WTC11 (cell line): ENCODE measurements at regions not wholly inside any gene's neighbourhood (a gene's known extent, or its start where the extent isn't known, plus 50 kb on each side); places are given as distances from the start of the nearest gene placed in this dataset.

Source experiments
- ATF1 ChIP-seq: sonication (generic); formaldehyde crosslinking; IDR thresholded peaks from 2 replicates; pipeline ENCODE4 v1.8.1; 2023; ENCODE audit warnings: mild to moderate bottlenecking, moderate library complexity, missing genetic modification reagents
- FOXK1 ChIP-seq: sonication (generic); formaldehyde crosslinking; IDR thresholded peaks from 2 replicates; pipeline ENCODE4 v1.8.0; 2022; ENCODE audit warnings: mild to moderate bottlenecking, moderate library complexity, missing genetic modification reagents
- HMGA2 ChIP-seq: fragments of 250-450 bp; sonication (Bioruptor Pico); IDR thresholded peaks from 2 replicates; pipeline ENCODE4 v1.4.0; 2021; ENCODE audit warnings: mild to moderate bottlenecking, moderate library complexity
- IRF1 ChIP-seq: sonication (generic); formaldehyde crosslinking; IDR thresholded peaks from 2 replicates; pipeline ENCODE4 v1.8.0; 2023; ENCODE audit warnings: missing genetic modification reagents
- JUN ChIP-seq: sonication (generic); formaldehyde crosslinking; IDR thresholded peaks from 2 replicates; pipeline ENCODE4 v1.8.0; 2023; ENCODE audit warnings: mild to moderate bottlenecking, missing genetic modification reagents
- MLX ChIP-seq: sonication (generic); formaldehyde crosslinking; IDR thresholded peaks from 2 replicates; pipeline ENCODE4 v1.8.1; 2023; ENCODE audit warnings: mild to moderate bottlenecking, missing genetic modification reagents, moderate library complexity
- NR2C2 ChIP-seq: sonication (generic); formaldehyde crosslinking; IDR thresholded peaks from 2 replicates; pipeline ENCODE4 v1.8.0; 2022; ENCODE audit warnings: mild to moderate bottlenecking, missing genetic modification reagents
- RELA ChIP-seq: sonication (generic); formaldehyde crosslinking; IDR thresholded peaks from 2 replicates; pipeline ENCODE4 v1.8.1; 2022; ENCODE audit warnings: missing genetic modification reagents, mild to moderate bottlenecking, borderline replicate concordance
- SMAD4 ChIP-seq: sonication (generic); formaldehyde crosslinking; IDR thresholded peaks from 2 replicates; pipeline ENCODE4 v1.8.0; 2022; ENCODE audit warnings: mild to moderate bottlenecking, missing genetic modification reagents
- SP1 ChIP-seq: sonication (generic); formaldehyde crosslinking; conservative IDR thresholded peaks from 2 replicates; pipeline ENCODE4 v1.8.1; 2022; ENCODE audit warnings: missing genetic modification reagents
- TEAD4 ChIP-seq: sonication (generic); formaldehyde crosslinking; IDR thresholded peaks from 2 replicates; pipeline ENCODE4 v1.8.0; 2022; ENCODE audit warnings: mild to moderate bottlenecking, missing genetic modification reagents
- TF ChIP-seq, protein P1 (sequence below): fragments of 200-600 bp; IDR thresholded peaks from 2 replicates; pipeline ENCODE4 v1.8.0; 2022; ENCODE audit warnings: antibody characterized with exemption
- TF ChIP-seq, protein P2 (sequence below): sonication (generic); formaldehyde crosslinking; IDR thresholded peaks from 2 replicates; pipeline ENCODE4 v1.8.1; 2022; ENCODE audit warnings: mild to moderate bottlenecking, missing genetic modification reagents, moderate library complexity, borderline replicate concordance
- TF ChIP-seq, protein P3 (sequence below): sonication (generic); formaldehyde crosslinking; IDR thresholded peaks from 2 replicates; pipeline ENCODE4 v1.8.0; 2022; ENCODE audit warnings: mild to moderate bottlenecking, missing genetic modification reagents

- TF ChIP-seq IRF1: no peak
- TF ChIP-seq, protein P1, sequence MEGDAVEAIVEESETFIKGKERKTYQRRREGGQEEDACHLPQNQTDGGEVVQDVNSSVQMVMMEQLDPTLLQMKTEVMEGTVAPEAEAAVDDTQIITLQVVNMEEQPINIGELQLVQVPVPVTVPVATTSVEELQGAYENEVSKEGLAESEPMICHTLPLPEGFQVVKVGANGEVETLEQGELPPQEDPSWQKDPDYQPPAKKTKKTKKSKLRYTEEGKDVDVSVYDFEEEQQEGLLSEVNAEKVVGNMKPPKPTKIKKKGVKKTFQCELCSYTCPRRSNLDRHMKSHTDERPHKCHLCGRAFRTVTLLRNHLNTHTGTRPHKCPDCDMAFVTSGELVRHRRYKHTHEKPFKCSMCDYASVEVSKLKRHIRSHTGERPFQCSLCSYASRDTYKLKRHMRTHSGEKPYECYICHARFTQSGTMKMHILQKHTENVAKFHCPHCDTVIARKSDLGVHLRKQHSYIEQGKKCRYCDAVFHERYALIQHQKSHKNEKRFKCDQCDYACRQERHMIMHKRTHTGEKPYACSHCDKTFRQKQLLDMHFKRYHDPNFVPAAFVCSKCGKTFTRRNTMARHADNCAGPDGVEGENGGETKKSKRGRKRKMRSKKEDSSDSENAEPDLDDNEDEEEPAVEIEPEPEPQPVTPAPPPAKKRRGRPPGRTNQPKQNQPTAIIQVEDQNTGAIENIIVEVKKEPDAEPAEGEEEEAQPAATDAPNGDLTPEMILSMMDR: no peak
- TF ChIP-seq RELA: no peak
- no peak for TF ChIP-seq HMGA2
- no peak for TF ChIP-seq JUN (CRISPR knock-in tag)
- TF ChIP-seq SMAD4 (CRISPR knock-in tag): no peak
- TF ChIP-seq ATF1: no peak
- TF ChIP-seq TEAD4: no peak
- no peak for TF ChIP-seq FOXK1 (CRISPR knock-in tag)
- no peak for TF ChIP-seq MLX (CRISPR knock-in tag)
- TF ChIP-seq, protein P2, sequence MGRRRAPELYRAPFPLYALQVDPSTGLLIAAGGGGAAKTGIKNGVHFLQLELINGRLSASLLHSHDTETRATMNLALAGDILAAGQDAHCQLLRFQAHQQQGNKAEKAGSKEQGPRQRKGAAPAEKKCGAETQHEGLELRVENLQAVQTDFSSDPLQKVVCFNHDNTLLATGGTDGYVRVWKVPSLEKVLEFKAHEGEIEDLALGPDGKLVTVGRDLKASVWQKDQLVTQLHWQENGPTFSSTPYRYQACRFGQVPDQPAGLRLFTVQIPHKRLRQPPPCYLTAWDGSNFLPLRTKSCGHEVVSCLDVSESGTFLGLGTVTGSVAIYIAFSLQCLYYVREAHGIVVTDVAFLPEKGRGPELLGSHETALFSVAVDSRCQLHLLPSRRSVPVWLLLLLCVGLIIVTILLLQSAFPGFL (CRISPR knock-in tag): no peak
- TF ChIP-seq NR2C2 (CRISPR knock-in tag): no peak
- TF ChIP-seq SP1 (CRISPR knock-in tag): no peak
- TF ChIP-seq, protein P3, sequence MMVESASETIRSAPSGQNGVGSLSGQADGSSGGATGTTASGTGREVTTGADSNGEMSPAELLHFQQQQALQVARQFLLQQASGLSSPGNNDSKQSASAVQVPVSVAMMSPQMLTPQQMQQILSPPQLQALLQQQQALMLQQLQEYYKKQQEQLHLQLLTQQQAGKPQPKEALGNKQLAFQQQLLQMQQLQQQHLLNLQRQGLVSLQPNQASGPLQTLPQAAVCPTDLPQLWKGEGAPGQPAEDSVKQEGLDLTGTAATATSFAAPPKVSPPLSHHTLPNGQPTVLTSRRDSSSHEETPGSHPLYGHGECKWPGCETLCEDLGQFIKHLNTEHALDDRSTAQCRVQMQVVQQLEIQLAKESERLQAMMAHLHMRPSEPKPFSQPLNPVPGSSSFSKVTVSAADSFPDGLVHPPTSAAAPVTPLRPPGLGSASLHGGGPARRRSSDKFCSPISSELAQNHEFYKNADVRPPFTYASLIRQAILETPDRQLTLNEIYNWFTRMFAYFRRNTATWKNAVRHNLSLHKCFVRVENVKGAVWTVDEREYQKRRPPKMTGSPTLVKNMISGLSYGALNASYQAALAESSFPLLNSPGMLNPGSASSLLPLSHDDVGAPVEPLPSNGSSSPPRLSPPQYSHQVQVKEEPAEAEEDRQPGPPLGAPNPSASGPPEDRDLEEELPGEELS (CRISPR knock-in tag): no peak
Observed at GRCh38 chr12:113720629-113721028, 245.5 kb downstream of the RBM19 start.
